Omental fat pad (tissue), 3 donors: ENCODE measurements at regions not wholly inside any gene's neighbourhood (a gene's known extent, or its start where the extent isn't known, plus 50 kb on each side); places are given as distances from the start of the nearest gene placed in this dataset.
"Not testable (repeated sequence)": the region's sequence is repeated elsewhere in the genome, so short reads cannot be mapped to it uniquely, and the experiment has no call there.

Source experiments
- ATAC-seq: fragments of 150-250 bp; one replicate; pipeline ENCODE4 v1.9.1; 2016; ENCODE audit warnings: mild to moderate bottlenecking, moderate library complexity; ENCODE audit not compliant: low FRiP score
- DNase-seq: peaks from one replicate; pipeline ENCODE4 v3.0.0-alpha.2; 2019; ENCODE audit warnings: low spot score
- TF ChIP-seq, protein P1 (sequence below), 3 donors: fragments of 450-650 bp; IDR thresholded peaks; one replicate each; pipeline ENCODE4 v1.5.1; 2016 to 2017; ENCODE audit warnings: antibody characterized with exemption in 3 of 3, mild to moderate bottlenecking in 3 of 3, moderate library complexity in 2 of 3

GRCh38 chr1:177687544-177687943, 282.3 kb downstream of the SEC16B start:
- DNase-seq: no peak
- TF ChIP-seq, protein P1, sequence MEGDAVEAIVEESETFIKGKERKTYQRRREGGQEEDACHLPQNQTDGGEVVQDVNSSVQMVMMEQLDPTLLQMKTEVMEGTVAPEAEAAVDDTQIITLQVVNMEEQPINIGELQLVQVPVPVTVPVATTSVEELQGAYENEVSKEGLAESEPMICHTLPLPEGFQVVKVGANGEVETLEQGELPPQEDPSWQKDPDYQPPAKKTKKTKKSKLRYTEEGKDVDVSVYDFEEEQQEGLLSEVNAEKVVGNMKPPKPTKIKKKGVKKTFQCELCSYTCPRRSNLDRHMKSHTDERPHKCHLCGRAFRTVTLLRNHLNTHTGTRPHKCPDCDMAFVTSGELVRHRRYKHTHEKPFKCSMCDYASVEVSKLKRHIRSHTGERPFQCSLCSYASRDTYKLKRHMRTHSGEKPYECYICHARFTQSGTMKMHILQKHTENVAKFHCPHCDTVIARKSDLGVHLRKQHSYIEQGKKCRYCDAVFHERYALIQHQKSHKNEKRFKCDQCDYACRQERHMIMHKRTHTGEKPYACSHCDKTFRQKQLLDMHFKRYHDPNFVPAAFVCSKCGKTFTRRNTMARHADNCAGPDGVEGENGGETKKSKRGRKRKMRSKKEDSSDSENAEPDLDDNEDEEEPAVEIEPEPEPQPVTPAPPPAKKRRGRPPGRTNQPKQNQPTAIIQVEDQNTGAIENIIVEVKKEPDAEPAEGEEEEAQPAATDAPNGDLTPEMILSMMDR (IDR thresholded peaks at IDR 0.05): no peak
- no peak for ATAC-seq

GRCh38 chr1:177686933-177687332, 282.9 kb downstream of the SEC16B start:
- ATAC-seq: no peak

GRCh38 chr1:177669161-177669560, 300.7 kb downstream of the SEC16B start:
- DNase-seq: no peak
- ATAC-seq: no peak
- TF ChIP-seq, protein P1 (IDR thresholded peaks at IDR 0.05): no peak

More at GRCh38 chr1:177686933-177687332, 282.9 kb downstream of the SEC16B start:
- TF ChIP-seq, protein P1 (IDR thresholded peaks at IDR 0.05): no peak
- no peak for DNase-seq

DNA sequence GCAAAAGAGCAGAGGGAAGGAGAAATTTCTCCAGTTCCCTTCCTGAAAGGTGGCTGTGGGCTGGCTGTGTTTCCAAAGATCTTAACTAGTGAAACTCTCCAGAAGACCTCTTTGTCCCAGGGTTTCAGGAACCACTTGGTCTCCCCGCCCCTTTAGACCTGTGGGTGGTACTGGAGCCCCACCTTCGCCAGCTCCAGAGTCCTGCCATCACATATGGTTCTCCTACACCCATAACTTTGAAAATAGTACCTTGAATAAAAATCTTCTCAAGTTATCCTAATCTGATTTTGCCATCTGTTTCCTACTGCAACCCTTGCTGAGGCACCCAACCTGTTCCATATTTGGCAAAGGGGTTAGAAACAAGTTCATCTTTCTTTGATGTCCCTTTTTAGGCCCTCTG, 303.9 kb downstream of the SEC16B start:
- DNase-seq: no peak

GRCh38 chr1:177664742-177665141, 305.1 kb downstream of the SEC16B start:
- DNase-seq, ATAC-seq: not testable (repeated sequence)

More for the DNA sequence above, 303.9 kb downstream of the SEC16B start:
- TF ChIP-seq, protein P1 (IDR thresholded peaks at IDR 0.05): no peak
- no peak for ATAC-seq

- ATAC-seq: no peak
These were observed 309.7 kb downstream of the SEC16B start for GRCh38 chr1:177660188-177660587.

DNA sequence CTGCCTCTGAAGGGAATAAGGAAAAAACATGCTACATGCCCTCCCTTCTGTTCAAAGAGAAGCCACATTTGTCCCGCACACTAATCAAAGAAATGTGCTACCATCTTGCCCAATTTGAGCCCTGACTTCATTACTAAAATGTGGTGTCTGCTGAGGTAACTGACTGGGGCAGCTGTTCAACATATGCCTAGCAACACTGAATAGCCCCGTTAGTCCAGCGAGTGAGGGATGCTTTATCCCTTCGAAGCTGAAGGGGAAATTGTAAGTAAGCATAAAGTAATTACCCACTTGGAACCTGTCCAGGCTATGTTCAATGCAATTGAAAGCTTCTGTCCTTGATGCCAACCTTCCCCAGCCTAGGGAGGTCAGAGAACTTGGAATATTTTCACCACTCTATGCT, 310.6 kb downstream of the SEC16B start:
- TF ChIP-seq, protein P1 (IDR thresholded peaks at IDR 0.05): no peak
- DNase-seq: no peak
- ATAC-seq: no peak

More at GRCh38 chr1:177660188-177660587, 309.7 kb downstream of the SEC16B start:
- TF ChIP-seq, protein P1 (IDR thresholded peaks at IDR 0.05): no peak
- DNase-seq: no peak

DNA sequence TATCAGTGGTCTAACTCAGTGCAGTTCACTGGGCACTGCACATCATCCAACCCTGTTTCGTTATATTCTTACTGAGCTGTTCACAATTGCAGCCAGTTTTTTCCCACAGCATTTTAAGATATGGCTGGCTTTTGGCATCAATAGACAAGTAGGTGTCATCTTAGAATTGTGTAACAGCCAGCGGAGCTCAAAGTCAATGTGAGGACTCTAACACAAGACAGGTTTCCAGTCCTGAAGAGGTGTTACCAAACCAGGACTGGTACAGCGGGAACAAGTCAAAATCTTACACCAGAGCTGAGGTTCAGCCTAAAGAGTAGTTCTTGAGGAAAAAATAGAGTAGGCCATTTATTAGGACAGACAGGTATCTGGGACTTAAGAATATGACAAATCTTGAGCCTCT, 313.3 kb downstream of the SEC16B start:
- DNase-seq (no peak), ATAC-seq (no peak)
- TF ChIP-seq, protein P1 (IDR thresholded peaks at IDR 0.05): no peak
